RWPE1 (cell line): ENCODE measurements at regions not wholly inside any gene's neighbourhood (a gene's known extent, or its start where the extent isn't known, plus 50 kb on each side); places are given as distances from the start of the nearest gene placed in this dataset.
A peak's percentile ranks its signal among the peaks of the same experiment; 100 is the strongest.

Experiments used
- CTCF ChIA-PET: fragments of 350-600 bp; sonication (Branson Sonifier 250); formaldehyde crosslinking; extraction: SDS; loops from one replicate; lab custom pipeline; 2021; lab: Yijun Ruan, JAX
- POLR2A ChIA-PET: fragments of 400-600 bp; formaldehyde crosslinking; extraction: SDS; loops from one replicate; lab custom pipeline; 2020; ENCODE audit warnings: antibody characterized with exemption; ENCODE audit not compliant: low non-redundant PET; lab: Yijun Ruan, JAX
- DNase-seq: peaks from one replicate; pipeline ENCODE4 v3.0.0; 2012; ENCODE audit warnings: low spot score
- H3K27ac ChIP-seq: fragments of 450-650 bp; 2 replicates; pipeline ENCODE4 v1.5.1; 2017
- TF ChIP-seq, protein P1 (sequence below): fragments of 450-650 bp; conservative IDR thresholded peaks from 2 replicates; pipeline ENCODE4 v1.5.1; 2017; ENCODE audit warnings: low read depth, mild to moderate bottlenecking

DNA sequence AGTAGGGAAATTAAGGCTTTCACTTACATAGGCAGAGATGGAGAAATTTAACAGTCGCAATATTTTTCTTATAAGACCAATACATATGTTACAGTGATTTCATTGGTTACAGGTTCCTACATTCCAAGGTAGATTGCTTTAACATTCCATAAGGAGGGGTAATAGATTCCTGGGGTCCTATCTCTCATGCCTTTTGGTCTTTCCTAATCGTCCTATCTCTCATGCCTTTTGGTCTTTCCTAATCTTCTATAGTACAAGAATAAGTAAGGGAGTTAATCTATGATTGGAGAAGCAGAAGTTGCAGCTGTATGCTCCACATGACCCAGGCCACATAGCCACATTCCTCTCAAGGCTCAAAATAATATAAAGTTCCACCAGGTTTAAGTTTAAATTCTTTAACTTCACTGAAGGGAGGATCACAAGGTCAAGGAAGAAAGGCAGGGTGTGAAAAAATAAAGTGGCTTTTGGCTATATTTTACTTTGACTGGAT, 285.0 kb upstream of the BOD1L1 start:
- POLR2A ChIA-PET, result no interaction called here
- no peak overlapping the region for H3K27ac ChIP-seq
- CTCF ChIA-PET, result interaction anchor here (0.6 kb wide), 1 partner anchor 11 kb away, joined by 3 read pairs; no protein-coding TSS in a partner anchor
- DNase-seq, result no peak
- TF ChIP-seq, protein P1, sequence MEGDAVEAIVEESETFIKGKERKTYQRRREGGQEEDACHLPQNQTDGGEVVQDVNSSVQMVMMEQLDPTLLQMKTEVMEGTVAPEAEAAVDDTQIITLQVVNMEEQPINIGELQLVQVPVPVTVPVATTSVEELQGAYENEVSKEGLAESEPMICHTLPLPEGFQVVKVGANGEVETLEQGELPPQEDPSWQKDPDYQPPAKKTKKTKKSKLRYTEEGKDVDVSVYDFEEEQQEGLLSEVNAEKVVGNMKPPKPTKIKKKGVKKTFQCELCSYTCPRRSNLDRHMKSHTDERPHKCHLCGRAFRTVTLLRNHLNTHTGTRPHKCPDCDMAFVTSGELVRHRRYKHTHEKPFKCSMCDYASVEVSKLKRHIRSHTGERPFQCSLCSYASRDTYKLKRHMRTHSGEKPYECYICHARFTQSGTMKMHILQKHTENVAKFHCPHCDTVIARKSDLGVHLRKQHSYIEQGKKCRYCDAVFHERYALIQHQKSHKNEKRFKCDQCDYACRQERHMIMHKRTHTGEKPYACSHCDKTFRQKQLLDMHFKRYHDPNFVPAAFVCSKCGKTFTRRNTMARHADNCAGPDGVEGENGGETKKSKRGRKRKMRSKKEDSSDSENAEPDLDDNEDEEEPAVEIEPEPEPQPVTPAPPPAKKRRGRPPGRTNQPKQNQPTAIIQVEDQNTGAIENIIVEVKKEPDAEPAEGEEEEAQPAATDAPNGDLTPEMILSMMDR, result no peak

DNA sequence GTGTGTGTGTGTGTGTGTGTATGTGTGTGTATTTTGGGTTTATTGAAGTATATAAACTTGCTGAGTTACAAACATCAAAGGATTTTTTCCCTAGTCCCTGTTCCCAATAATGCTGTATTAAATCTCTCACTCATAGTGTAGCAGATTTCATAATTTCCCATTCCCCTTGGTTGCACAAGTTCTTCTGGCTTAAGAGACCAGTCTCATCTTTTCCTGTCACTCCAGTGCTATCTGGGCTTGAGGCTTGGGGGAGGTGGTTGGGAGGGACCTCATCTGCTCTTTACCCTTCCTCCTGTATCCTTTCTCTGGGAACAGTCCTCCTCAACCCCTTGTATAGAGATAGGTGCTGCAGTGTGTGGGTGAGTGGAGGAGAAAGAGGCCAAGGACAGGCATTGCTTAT, 285.4 kb upstream of the BOD1L1 start:
- POLR2A ChIA-PET, result no interaction called here
- H3K27ac ChIP-seq, result no peak overlapping the region
- TF ChIP-seq, protein P1, result no peak
- CTCF ChIA-PET, result no interaction called here
- DNase-seq, result no peak

DNA sequence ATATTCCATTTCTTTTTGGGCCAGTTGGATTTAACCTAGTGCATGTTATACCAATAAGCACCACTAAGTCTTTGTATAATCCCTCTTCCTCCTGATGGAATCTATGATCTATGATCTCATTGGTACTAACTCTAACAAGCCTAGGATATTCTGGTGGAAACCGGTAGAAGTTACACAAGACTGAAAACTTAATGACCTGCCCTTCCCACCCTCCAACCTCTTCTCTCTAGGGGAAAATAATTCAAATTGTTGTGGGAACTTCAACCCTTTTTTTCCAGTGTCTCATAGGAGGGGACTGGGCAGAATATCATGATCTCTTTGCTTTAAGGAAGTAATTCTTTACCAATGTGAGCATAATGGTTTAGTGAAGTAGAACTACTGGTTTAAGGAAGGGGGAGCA, 289.5 kb upstream of the BOD1L1 start:
- POLR2A ChIA-PET, result no interaction called here

DNA sequence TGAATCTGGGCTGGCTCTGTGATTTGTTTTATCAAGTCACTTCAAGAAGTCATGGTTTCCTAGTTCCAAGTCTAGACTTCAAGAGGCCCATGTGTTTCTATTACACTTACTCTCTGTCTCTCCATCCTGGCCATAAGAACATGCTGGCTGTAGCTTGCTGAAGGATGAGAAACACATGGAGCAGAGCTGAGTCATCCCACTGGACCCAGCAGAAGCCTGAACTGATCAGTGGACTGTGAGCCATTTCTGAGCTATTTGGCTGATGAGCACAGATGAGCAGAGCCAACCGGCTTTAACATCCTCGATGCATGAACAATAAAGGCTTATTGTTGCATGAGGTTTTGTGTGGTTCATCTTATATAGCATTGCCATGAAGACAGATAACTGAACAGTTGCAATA, 290.6 kb upstream of the BOD1L1 start:
- TF ChIP-seq, protein P1, result no peak
- CTCF ChIA-PET, result no interaction called here
- DNase-seq, result peak; percentile 28
- POLR2A ChIA-PET, result no interaction called here
- H3K27ac ChIP-seq, result no peak overlapping the region

More for the DNA sequence above, 289.5 kb upstream of the BOD1L1 start:
- CTCF ChIA-PET, result no interaction called here
- DNase-seq, result no peak
- H3K27ac ChIP-seq, result no peak overlapping the region
- TF ChIP-seq, protein P1, result no peak

DNA sequence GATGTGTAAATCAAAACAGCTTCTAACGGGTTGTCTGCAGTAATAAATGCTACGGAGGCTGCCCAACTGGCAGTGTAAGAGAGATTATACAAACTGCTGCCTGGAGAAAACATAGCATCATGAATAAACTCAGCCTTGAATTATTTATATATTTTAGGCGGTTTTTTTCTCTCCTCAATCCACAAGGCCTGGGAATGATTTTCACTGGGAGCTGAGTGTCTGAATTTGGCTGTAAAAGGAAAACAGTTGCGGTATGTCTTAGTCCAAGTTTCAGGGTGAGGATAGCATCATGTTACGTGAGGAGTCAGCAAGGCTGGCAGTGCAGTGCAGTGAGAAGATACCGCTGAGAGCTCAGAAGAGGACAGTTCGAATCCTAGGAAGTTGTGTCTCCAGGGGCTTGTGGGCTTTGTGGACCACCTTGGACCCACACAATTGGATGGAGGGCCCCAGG, 291.5 kb upstream of the BOD1L1 start:
- CTCF ChIA-PET, result no interaction called here
- TF ChIP-seq, protein P1, result no peak
- no peak overlapping the region for H3K27ac ChIP-seq
- DNase-seq, result no peak
- POLR2A ChIA-PET, result no interaction called here

DNA sequence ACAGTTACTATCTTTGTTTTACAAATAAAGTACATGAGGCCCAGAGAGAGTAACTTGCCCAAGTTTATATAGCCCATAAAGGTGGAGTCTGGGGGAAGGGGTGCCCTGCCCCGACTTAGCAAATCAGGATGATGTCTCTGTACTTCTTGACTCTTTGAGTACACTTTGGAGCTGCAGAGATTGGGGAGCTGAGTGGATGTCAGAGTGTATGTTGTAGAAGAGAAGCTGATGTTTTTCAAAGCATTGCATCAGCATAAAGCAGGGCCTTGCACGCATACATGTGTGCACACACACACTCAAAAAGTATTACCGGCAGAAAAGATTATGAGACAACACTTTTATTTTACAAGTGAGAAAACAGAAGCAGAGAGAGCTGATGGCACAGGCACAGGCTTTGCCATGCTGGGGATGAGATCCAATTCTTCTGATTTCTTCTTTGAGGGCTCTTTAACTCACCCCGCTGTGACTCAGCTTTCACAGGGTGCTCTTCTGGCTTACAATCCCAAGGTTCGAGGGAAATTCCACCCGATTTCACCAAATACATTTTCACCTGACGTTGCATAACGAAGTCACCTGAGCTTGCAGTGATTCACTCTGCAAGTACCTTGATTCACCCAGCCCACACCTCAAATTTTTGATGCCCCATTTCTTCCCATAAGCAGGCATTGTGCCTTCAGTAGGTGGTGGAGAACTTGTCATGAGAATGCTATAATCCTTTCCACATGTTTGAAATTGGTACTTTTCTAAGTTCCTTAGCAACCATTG, 292.8 kb upstream of the BOD1L1 start:
- ChIA-PET CTCF (no interaction called here), POLR2A (no interaction called here)
- TF ChIP-seq, protein P1, result no peak
- DNase-seq, result peak; percentile 56
- peak overlapping the region; percentile 73 for H3K27ac ChIP-seq
